DOHH2 (cell line): ENCODE measurements at regions not wholly inside any gene's neighbourhood (a gene's known extent, or its start where the extent isn't known, plus 50 kb on each side); places are given as distances from the start of the nearest gene placed in this dataset.

Experiments used
- EZH2phosphoT487 ChIP-seq: fragments of 200-600 bp; sonication (generic); IDR thresholded peaks from 2 replicates; pipeline ENCODE4 v1.6.1; 2017; ENCODE audit warnings: borderline replicate concordance, mild to moderate bottlenecking, antibody characterized with exemption, low read length, moderate library complexity, mixed read lengths
- TF ChIP-seq, protein P1 (sequence below): fragments of 200-600 bp; sonication (generic); IDR thresholded peaks from one replicate; pipeline ENCODE4 v1.5.1; 2014; ENCODE audit warnings: antibody characterized with exemption, mild to moderate bottlenecking, low read depth, low read length; ENCODE audit not compliant: poor library complexity, severe bottlenecking

DNA sequence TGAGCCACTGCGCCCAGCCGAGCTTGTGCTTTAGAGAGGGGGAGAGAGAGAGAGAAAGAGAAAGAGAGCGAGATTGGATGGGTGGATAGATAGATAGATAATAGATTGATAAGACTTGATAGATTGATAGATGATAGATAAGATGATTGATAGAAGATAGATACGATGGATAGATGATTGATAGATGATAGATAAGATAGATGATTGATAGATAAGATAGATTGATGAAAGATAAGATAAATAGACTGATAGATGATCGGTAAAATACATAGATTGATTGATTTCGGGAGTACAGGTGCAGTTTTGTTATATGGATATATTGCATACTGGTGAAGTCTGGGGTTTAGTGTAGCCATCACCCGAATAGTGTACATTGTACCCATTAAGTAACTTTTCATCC is 65.9 kb downstream of the SPRING1 start:
- TF ChIP-seq, protein P1, sequence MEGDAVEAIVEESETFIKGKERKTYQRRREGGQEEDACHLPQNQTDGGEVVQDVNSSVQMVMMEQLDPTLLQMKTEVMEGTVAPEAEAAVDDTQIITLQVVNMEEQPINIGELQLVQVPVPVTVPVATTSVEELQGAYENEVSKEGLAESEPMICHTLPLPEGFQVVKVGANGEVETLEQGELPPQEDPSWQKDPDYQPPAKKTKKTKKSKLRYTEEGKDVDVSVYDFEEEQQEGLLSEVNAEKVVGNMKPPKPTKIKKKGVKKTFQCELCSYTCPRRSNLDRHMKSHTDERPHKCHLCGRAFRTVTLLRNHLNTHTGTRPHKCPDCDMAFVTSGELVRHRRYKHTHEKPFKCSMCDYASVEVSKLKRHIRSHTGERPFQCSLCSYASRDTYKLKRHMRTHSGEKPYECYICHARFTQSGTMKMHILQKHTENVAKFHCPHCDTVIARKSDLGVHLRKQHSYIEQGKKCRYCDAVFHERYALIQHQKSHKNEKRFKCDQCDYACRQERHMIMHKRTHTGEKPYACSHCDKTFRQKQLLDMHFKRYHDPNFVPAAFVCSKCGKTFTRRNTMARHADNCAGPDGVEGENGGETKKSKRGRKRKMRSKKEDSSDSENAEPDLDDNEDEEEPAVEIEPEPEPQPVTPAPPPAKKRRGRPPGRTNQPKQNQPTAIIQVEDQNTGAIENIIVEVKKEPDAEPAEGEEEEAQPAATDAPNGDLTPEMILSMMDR: no peak
- TF ChIP-seq EZH2phosphoT487: no peak
